ENCODE measurements at regions not wholly inside any gene's neighbourhood (a gene's known extent, or its start where the extent isn't known, plus 50 kb on each side); places are given as distances from the start of the nearest gene placed in this dataset.

DNA sequence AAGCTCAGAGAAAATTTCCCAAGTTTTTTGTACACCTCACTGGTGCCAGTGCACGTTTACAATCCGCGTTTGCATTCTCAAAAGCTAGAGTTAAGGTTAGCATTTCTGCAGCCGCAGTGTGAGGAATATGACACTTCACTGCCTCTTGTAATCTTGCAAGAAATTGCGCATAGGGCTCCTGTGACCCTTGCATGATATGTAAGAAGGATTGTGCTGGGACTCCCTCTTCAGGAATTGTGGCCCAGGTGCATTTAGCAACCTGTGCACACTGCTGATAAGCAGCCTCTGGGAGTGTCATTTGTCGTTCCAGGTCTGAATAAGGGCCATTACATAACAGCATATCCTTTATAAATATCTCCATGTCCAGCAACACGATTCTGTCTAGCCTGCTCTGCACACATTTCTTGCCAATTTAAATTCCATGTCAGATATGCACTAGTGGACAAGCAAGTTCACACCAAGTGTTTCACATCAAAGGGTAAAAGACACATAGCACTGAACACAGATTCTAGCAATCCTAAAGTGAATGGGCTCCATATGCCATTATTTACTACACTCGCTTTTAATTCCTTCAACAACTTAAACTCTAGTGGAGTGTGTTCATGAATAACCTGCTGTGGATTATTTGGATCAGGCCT lies 69.2 kb upstream of the INCENP start (continued):
- TF ChIP-seq ARID2 (IDR thresholded peaks at IDR 0.05) (peak; percentile 61), ZNF184 (CRISPR knock-in tag; IDR thresholded peaks at IDR 0.05) (no peak), NEUROD1 (IDR thresholded peaks at IDR 0.05; ENCODE audit: borderline replicate concordance, low read depth, low read length, partially characterized antibody) (peak; percentile 20), ARID1B (IDR thresholded peaks at IDR 0.05) (peak; percentile 68; the same call in 1 of the 2 replicates), FOXJ3 (CRISPR knock-in tag; IDR thresholded peaks at IDR 0.05) (no peak), CREB1 (IDR thresholded peaks at IDR 0.05) (no peak), CREB1 (CRISPR knock-in tag; IDR thresholded peaks at IDR 0.05) (0 out of 2 replicates have a peak, but pooled peaks have one; percentile 25)
- TF ChIP-seq, protein P1, sequence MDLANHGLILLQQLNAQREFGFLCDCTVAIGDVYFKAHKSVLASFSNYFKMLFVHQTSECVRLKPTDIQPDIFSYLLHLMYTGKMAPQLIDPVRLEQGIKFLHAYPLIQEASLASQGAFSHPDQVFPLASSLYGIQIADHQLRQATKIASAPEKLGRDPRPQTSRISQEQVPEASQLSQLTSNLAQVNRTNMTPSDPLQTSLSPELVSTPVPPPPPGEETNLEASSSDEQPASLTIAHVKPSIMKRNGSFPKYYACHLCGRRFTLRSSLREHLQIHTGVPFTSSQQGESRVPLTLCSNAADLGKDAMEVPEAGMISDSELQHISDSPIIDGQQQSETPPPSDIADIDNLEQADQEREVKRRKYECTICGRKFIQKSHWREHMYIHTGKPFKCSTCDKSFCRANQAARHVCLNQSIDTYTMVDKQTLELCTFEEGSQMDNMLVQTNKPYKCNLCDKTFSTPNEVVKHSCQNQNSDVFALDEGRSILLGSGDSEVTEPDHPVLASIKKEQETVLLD (IDR thresholded peaks at IDR 0.05), result no peak
- TF ChIP-seq, protein P2, sequence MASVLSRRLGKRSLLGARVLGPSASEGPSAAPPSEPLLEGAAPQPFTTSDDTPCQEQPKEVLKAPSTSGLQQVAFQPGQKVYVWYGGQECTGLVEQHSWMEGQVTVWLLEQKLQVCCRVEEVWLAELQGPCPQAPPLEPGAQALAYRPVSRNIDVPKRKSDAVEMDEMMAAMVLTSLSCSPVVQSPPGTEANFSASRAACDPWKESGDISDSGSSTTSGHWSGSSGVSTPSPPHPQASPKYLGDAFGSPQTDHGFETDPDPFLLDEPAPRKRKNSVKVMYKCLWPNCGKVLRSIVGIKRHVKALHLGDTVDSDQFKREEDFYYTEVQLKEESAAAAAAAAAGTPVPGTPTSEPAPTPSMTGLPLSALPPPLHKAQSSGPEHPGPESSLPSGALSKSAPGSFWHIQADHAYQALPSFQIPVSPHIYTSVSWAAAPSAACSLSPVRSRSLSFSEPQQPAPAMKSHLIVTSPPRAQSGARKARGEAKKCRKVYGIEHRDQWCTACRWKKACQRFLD (CRISPR knock-in tag; IDR thresholded peaks at IDR 0.05), result peak; percentile 31; the same call in 1 of the 2 replicates
- TF ChIP-seq, protein P3, sequence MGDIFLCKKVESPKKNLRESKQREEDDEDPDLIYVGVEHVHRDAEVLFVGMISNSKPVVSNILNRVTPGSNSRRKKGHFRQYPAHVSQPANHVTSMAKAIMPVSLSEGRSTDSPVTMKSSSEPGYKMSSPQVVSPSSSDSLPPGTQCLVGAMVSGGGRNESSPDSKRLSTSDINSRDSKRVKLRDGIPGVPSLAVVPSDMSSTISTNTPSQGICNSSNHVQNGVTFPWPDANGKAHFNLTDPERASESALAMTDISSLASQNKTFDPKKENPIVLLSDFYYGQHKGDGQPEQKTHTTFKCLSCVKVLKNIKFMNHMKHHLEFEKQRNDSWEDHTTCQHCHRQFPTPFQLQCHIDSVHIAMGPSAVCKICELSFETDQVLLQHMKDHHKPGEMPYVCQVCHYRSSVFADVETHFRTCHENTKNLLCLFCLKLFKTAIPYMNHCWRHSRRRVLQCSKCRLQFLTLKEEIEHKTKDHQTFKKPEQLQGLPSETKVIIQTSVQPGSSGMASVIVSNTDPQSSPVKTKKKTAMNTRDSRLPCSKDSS (IDR thresholded peaks at IDR 0.05; ENCODE audit: low read depth, partially characterized antibody), result no peak
